GM19452 (cell line): ENCODE measurements at regions not wholly inside any gene's neighbourhood (a gene's known extent, or its start where the extent isn't known, plus 50 kb on each side); places are given as distances from the start of the nearest gene placed in this dataset.

Source experiments
- ATAC-seq: cut with Tn5 transposase; IDR thresholded peaks from one replicate; pipeline ENCODE4 v1.9.1; 2021; ENCODE audit not compliant: unreplicated experiment

DNA sequence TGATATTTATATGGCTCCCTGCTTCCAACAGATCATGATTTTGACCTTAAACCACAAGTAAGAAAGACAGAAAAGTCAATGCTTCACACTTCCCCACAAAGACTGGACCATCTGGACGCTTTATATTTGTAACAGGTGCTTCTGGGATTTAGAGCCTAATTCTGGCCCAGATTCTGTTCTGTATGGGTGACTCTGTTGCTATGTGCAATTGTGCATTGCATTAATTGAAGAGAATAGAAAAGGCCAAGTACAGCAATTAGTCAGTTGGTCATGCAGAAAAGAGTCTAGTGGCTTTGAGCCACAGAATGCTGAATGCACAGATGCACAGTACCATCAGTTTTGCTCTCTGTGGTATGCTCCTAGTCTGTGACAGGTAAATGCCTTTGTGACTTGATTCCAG is 657.4 kb upstream of the ATXN8OS start:
- no peak for ATAC-seq

DNA sequence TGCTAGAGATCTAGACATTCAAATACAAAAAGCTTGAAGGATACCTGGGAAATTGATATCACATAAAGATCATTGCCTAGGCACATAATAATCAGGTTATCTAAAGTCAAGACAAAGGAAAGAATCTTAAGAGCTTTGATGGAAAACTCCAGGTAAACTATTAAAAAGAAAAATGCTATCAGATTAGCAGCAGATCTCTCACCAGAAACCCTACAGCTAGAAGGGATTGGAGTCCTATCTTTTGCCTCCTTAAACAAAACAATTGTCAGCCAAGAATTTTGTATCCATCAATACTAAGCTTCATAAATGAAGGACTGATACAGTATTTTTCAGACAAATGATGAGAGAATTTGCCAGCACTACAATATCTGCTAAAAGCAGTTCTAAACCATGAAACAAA is 682.4 kb upstream of the ATXN8OS start:
- ATAC-seq: no peak

DNA sequence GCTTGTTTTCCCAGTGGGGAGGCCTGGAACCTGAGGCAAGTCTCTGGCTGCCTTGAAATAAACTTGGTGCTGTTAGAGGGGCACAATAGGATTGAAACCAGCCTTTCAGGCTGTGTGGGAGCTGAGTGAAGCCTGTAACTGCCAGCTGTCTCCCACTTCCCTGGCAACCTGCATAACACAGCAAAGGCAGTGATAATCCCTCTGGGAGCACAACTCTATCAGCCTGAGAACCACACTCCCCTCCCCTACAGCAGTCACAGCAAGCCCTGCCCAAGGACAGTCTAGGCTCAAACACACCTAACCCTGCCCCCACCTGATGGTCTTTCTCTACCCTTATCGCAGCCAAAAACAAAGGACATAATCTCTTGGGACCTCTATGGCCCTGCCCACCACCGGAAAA is 683.8 kb upstream of the ATXN8OS start:
- ATAC-seq: no peak

DNA sequence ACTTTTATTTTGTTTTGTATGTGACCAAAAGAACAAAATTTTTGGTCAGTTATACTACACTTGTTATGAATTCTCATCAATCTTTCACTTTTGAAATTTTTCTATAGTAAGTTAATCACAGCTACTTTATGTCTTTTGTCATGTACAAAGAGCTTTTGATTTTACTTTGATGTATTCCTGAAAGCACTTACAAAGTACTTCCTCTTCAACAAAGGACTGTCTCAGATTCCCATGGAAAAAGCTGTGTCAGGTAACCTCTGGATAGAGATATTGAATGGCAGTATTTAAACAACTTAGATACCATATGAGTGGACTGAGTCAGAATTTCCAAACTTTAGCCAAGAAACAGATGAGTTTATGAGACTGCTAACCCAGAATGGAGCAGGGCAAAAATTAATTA is 689.3 kb upstream of the ATXN8OS start:
- ATAC-seq: no peak

DNA sequence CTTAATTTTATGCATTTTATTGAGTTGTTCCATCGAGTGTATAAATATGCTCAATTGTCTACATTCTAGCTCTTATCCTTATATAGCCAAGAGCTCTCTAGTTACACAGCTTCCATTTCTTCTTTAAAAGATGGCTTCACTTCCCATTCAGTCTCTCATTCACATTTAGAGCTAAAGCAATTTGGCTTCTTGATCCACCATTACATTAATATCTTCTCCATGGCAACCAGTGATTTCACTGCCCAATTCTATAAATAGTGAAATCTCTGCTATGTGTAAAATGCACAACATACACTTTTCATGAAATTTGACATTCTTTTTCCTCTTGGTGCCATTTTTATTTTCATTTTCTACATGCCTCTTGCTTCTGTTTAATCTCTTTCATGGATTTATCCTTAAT is 696.9 kb upstream of the ATXN8OS start:
- no peak for ATAC-seq

DNA sequence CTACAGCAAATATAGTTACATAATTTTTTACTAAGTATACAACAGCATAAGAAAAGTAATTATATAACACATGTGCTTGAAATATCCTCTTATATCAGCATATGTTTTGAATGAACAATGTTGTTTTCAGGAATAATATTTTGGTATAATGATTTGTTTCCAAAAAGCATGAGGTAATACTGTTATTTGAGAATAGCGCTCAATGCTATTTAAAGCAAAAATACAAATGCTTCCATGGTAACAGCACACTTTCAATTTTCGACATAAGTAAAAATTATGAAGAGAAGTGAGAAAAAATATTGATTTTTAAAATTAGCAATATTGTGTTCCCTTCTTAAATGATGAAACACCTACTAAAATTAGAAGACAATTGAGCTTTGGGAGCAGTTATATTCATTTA is 715.9 kb upstream of the ATXN8OS start:
- no peak for ATAC-seq

DNA sequence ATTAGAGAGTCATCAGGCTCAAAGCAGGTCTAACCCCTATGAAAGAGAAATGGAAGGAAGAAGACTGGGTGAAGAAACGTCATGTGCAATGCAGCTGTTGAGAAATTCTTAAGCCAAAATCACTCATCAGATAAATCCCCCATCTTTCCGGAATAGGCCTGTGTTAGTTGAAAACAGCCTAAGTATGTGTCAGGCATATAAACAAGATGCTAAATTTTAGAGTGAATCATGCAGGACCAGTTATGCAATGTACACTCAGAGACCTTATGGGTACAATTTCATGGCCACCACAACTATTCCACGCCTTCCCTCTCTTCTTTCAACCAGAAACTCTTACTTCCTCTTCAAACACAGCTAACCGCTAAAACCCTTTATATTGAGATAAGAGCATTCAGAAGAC is 717.7 kb upstream of the ATXN8OS start:
- ATAC-seq: no peak

DNA sequence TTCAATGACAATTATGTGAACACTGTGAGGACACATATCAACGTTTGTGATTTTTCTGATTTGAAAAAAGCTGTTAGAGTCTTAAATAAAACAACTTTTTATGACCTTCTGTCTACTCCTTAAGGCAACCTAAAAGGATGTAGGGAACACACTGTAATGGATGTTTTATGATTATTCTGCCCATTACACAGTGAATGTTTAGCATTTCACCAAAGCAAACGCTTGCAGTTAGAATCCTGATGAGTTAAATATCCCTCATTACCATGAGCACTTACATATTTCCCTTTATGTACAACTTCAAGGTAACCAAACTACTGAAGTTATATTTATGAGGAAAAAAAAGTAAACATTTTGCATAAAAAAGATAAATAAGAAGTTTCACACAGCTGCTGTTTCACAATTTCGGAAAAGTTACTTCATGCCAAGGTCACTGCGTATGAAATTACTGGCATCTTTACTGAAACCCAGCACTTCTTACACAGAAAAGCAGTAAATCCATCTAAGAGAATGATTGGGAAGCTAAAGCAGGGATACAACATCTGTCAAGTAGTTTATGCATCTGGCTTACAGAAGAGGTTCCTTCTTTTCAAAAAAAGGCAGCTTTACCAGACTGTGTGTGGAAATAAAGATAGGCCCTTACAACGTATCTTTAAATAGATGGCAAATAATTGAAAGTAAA is 733.7 kb upstream of the ATXN8OS start:
- no peak for ATAC-seq

DNA sequence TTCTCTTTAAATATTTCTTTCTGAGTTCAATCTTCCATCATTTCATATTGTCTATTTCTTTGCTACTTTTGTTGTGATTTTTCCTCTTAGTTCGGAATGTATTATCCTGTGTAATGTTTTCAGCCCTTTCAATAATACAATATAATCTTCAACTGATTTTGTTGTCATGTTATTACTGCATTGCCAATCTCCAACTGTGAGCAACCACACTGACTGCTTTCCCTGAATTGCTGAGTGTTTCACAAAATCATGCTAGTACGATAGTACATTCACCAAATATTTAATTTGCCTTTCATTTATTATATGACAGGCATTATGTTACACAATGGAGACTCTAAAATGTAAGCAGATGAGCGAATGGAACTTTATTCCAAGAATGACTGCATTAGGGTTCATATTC is 744.3 kb upstream of the ATXN8OS start:
- ATAC-seq: no peak

DNA sequence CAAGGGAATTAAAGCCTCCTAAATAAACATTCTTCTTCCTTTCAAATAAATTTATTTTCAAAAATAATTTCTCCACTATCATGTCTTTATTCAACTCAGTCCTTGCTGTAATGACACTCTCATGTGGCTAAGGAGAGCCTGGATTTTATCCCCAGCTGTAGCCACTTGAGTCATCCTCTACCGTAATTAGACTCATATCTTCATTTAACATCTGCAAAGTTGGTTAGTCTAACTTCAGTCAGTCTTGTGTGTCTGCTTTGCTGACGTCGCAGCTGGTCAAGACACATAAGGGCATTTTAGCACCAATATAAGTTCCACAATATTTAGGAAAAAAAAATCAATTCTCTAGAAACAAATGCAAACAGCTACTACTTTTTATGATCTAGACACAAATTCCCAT is 776.4 kb upstream of the ATXN8OS start:
- no peak for ATAC-seq

DNA sequence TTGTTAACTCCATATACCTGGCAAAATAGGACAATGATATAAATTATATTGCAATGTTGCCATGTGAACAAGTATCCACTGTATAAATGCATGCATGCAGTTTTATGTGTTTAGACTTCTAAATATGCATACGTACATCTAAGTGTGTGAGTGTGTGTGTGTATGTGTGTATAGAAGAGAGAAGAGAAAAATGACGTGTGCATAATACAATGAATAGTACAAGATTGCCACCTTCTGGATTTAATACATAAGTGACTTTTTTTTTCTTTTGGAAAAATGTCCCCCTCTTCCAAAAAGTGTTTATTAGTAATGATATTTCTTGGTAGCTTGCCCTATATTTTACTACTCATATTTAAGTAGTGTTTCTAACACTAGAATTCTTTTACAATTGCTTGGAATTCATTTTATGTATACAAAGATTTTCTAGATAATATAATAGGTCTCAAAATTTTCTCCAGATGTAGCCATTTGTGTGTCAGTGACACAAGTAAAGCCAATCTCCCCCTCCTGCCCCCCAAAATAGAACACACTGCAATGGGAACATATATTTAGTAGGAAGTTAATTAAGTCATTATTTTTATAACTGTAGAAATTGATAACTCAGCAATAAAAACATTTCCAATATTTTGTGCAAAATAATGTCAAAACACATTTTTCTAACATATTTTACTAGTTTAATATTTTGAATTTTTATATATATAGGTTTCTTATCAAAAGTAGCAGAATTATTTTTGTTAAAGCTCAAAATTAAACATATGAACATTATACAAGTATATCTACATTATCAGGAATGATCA is 783.3 kb upstream of the ATXN8OS start:
- no peak for ATAC-seq

DNA sequence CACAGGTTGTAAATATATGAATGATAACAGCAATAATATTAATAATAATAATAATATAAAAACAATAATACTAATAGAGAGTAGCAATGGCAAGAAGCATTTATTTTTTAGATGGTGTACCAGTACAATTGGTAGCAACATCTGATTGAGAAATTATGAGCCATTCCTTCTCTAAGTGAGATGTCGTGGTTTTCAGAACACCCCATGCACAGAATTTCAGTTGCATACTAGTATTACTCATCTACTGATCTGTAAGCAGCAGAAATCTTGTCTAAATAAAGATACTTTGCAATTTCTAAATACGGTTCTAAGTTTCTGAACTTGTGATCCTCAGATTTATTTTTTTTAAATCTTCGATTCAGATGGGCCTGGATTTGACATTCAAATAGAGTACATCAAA is 788.0 kb upstream of the ATXN8OS start:
- ATAC-seq: no peak

DNA sequence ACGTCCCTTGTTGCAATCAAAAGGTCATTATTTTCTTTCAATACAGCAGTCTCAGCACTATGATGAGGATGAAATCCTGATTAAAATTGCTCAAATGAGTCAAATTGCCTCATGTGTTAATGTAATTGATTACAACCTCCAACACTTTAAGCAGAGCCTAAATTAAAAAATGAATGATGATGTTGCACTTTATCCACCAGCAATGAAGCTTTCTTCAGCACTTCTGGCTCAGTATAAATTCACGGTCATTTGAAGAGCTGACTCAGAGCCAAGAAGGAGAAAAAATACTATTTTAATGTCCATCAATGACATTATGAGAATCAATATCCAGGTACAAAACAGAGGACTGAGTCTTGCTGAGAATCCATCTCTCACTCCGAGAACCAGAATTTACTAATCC is 792.6 kb upstream of the ATXN8OS start:
- no peak for ATAC-seq

DNA sequence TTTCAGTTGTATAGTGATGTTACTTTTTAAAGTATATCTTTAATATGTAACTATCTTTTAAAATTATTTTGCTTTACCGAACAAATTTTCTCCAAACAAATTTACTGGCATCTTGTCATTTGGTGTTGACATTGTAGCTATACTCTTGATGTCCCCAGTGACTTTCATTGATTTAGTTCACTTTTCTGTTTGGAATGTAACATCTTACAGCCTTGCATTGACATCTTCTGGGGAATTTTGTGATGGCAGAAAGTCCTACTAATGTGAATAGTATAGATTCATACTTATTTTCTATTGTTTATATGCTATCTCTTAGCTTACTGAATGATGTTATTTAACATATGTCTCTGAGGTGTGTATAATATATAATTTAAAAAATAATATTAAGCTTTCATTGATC is 800.9 kb upstream of the ATXN8OS start:
- ATAC-seq: no peak

DNA sequence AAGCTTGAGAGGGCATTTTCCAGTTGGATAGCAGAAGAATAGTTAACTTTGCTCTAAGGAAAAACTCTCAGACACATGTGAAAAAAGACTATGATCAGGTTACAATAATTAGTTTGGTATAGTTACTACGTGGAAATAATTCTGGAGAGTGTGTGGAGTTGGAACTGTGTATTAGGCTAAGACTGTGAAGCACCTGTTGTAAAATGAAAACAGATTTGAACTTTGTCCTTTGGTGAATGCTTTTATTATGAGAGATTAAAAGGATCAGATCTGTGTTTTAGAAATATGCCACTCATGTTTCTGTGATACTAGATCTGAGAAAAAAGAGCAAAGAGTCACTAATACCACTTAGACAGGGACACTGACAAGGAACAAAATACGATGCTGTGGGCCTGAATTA is 807.5 kb upstream of the ATXN8OS start:
- no peak for ATAC-seq

DNA sequence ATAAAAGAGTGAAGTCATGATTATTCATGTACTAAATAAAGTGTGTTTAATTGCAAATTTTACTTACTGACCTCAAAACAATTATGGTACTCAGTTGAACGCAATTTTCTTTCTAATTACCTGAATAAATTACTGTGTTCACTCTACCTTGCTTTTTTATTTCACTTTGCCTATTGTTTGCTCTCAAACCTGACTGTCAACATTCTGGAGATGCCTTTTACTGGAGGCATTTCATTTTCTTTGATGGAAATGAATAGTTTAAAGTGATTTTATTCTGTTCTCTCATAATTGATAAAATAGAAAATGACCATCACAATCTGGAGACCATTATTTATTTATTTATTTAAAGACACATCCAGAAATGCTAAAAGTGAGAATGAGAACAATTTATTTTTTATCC is 811.5 kb upstream of the ATXN8OS start:
- no peak for ATAC-seq

DNA sequence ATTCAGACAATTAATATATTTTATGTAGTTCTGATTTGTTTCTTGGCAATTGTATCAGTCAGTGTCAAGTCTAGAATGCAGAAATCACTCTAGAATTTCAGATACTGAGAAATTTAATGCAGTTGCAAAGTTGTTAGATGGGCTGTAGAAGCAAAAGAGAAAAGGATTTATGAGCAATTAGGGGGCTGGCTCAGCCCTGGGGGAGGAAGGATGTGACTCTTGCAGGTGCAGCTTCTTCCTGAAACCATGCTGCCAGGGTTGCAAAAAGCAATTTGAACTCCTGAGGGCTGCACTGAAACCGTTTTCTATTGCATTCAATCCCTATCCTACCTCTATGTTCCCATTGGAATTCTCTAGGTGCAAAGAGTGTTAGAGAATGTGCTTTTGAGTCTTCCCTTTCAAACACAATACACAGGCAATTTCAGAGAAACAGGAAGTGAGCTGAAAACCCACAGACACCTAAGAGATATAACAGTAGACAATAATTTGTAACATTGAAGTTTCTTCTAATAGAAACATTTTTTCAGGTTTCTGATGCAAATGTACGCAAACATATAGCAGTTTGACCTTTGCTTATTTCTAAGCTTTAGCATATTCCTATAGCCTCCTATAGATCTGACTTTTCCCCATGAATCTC is 814.7 kb upstream of the ATXN8OS start:
- no peak for ATAC-seq

DNA sequence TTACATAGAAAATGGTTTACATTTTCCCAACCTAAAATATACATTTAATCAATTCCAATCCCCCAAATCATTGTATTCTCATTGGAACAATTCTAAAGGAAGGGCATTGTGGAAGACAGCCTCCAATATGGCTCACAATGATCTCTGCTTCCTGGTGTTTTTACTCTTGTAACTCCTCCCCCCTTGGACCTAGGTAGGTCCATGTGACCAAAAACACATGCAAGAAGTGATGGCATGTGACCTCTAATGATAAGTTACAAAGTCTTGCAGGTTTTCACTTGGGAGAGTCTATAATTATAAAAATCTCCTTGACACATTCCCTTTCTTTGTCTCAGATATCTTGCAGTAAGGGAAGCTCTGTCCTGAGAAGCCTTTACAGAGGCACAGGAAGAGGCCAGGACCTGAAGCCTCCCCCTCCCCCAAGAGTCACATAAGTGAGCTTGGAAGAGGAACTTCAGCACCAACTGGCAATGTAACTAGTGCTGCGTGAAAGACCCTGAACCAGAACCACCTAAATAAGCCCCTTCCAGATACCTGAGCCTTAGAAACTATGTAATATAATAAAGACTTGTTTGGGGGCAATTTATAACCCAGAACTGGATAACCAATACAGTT is 816.2 kb upstream of the ATXN8OS start:
- no peak for ATAC-seq

DNA sequence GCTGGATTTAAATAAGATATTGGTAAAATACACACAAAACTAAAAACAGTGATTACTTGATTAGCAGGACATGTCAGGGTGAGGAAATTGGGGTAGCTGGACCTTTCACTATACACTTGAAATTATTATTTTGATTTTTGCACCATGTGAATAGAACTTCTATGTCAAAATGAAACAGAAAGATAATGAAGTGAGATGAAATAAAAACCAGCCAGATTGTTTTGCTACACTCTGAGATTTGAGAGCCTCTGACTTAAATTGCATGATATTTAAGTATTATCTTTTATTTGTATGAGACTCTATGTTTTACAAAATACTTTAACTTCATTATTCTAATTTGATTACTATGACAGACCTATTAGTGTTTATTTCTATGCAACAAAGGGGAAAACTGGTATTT is 819.6 kb upstream of the ATXN8OS start:
- ATAC-seq: no peak

DNA sequence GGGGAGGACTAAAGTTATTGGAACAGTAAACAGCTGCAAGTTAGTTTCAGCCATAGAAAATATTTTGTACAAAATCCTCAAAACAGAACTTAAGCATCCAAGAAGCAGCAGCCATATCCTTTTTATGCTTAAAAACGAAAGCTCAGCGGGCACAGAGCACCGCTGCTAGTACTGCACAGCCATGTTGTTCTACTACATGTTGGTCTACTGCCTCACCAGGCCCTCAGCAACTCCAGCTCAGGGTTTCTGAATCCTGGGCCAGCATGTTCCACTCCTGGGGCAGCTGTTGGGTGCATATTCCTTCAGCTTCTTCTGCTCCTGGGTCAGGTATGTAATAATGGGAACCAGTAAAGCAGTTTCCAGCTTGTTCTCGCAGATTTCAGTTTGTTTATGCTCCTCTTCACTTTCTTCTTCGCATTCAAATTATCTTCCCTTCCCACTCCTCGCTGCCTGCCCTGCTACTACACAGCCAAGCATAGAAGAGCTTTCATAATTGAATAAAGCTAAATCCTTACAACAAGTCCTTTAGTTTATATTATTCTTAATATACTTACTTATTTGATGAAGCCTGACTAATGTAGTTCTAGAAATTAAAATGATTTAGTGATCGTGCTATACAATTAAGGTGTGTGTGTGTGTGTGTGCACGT is 820.5 kb upstream of the ATXN8OS start:
- ATAC-seq: no peak

DNA sequence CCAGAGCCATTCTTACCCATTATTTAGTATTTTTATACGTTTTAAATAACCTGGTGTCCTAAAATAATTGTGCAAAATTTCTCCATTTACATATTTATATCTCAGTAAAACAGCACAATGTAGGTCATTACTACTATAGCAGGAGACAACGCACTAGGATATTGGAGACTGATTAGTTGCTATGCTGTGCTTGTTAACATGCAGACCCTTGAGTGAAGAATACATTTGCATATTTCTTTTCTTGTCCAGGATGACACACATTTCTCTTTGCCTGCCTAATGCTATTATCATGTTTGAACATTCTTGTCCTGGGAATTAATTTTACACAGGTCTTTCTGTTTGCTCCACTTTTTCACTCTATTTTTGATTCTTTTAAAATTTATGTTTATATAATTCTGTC is 823.8 kb upstream of the ATXN8OS start:
- no peak for ATAC-seq
